OCI-LY1 (cell line): ENCODE measurements at regions not wholly inside any gene's neighbourhood (a gene's known extent, or its start where the extent isn't known, plus 50 kb on each side); places are given as distances from the start of the nearest gene placed in this dataset.
"Not testable (repeated sequence)": the region's sequence is repeated elsewhere in the genome, so short reads cannot be mapped to it uniquely, and the experiment has no call there.

Experiments used
- H2AFZ ChIP-seq: fragments of 200-600 bp; sonication (generic), shearing (Covaris generic); 2 replicates; pipeline ENCODE4 v1.6.0; 2014; ENCODE audit warnings: antibody characterized with exemption, mild to moderate bottlenecking, low read length
- H3F3A ChIP-seq: fragments of 200-600 bp; sonication (generic), shearing (Covaris generic); 2 replicates; pipeline ENCODE4 v1.6.0; 2014; ENCODE audit warnings: mild to moderate bottlenecking, antibody characterized with exemption, low read length, moderate library complexity; ENCODE audit not compliant: insufficient read depth
- H3K27ac ChIP-seq: fragments of 200-600 bp; sonication (generic); 2 replicates; pipeline ENCODE4 v1.5.1; 2014; ENCODE audit warnings: low read length, mixed run types, mild to moderate bottlenecking, low read depth; ENCODE audit not compliant: poor library complexity, severe bottlenecking
- H3K27me3 ChIP-seq: fragments of 200-600 bp; sonication (generic); 2 replicates; pipeline ENCODE4 v1.6.0; 2014; ENCODE audit warnings: antibody characterized with exemption, mild to moderate bottlenecking, low read length, moderate library complexity; ENCODE audit not compliant: insufficient read depth
- H3K36me3 ChIP-seq: fragments of 200-600 bp; sonication (generic); 2 replicates; pipeline ENCODE4 v1.6.1; 2014; ENCODE audit warnings: mild to moderate bottlenecking, antibody characterized with exemption, low read length, moderate library complexity, mixed read lengths; ENCODE audit not compliant: insufficient read depth
- H3K4me1 ChIP-seq: fragments of 200-600 bp; sonication (generic); 2 replicates; pipeline ENCODE4 v1.5.1; 2014; ENCODE audit warnings: mild to moderate bottlenecking, low read length, moderate library complexity; ENCODE audit not compliant: insufficient read depth, severe bottlenecking
- H3K4me2 ChIP-seq: fragments of 200-600 bp; sonication (generic), shearing (Covaris generic); 2 replicates; pipeline ENCODE4 v1.6.1; 2014; ENCODE audit warnings: low read length
- H3K4me3 ChIP-seq: fragments of 200-600 bp; sonication (generic); 2 replicates; pipeline ENCODE4 v1.5.1; 2014; ENCODE audit warnings: low read length, low read depth, mild to moderate bottlenecking, mixed read lengths; ENCODE audit not compliant: poor library complexity, severe bottlenecking
- H3K79me2 ChIP-seq: fragments of 200-600 bp; shearing (Covaris generic); 2 replicates; pipeline ENCODE4 v1.6.1; 2016; ENCODE audit warnings: mixed run types, low read length, mixed read lengths; ENCODE audit not compliant: insufficient read depth
- H3K9ac ChIP-seq: fragments of 200-600 bp; sonication (generic), shearing (Covaris generic); 2 replicates; pipeline ENCODE4 v1.6.1; 2014; ENCODE audit warnings: mild to moderate bottlenecking, low read length, mixed read lengths
- H3K9me2 ChIP-seq: fragments of 200-600 bp; sonication (generic), shearing (Covaris generic); 2 replicates; pipeline ENCODE4 v1.6.1; 2014; ENCODE audit warnings: low read depth, mild to moderate bottlenecking, low read length, mixed read lengths
- H3K9me3 ChIP-seq: fragments of 200-600 bp; shearing (Covaris generic); 2 replicates; pipeline ENCODE4 v1.6.1; 2014; ENCODE audit warnings: low read length, mixed read lengths
- H4K20me1 ChIP-seq: fragments of 200-600 bp; sonication (generic), shearing (Covaris generic); 2 replicates; pipeline ENCODE4 v1.6.0; 2016; ENCODE audit warnings: mild to moderate bottlenecking, low read length; ENCODE audit not compliant: insufficient read depth
- EZH2 ChIP-seq: fragments of 200-600 bp; sonication (generic), shearing (Covaris generic); IDR thresholded peaks from 2 replicates; pipeline ENCODE4 v1.8.0; 2017; ENCODE audit warnings: borderline replicate concordance, mixed run types, mild to moderate bottlenecking, antibody characterized with exemption, low read length, moderate library complexity, mixed read lengths
- TF ChIP-seq, protein P1 (sequence below): fragments of 200-600 bp; sonication (generic), shearing (Covaris generic); IDR thresholded peaks from 2 replicates; pipeline ENCODE4 v1.5.1; 2017; ENCODE audit warnings: mild to moderate bottlenecking, antibody characterized with exemption, low read length, moderate library complexity, mixed read lengths

GRCh38 chr6:142648526-142648925 is 296.4 kb downstream of the HIVEP2 start:
- Histone ChIP-seq H3K4me2 (no peak overlapping the region), H3K27me3 (no peaks in the 10 kb centered on the region), H2AFZ (no peak overlapping the region), H3K79me2 (no peaks in the 10 kb centered on the region), H3K9ac (no peak overlapping the region), H3K36me3 (no peaks in the 10 kb centered on the region), H3F3A (no peaks in the 10 kb centered on the region), H3K9me2 (no peaks in the 10 kb centered on the region), H3K4me3 (no peak overlapping the region), H3K9me3 (no peaks in the 10 kb centered on the region), H3K27ac (no peak overlapping the region), H3K4me1 (no peaks in the 10 kb centered on the region), H4K20me1 (no peaks in the 10 kb centered on the region)
- TF ChIP-seq, protein P1, sequence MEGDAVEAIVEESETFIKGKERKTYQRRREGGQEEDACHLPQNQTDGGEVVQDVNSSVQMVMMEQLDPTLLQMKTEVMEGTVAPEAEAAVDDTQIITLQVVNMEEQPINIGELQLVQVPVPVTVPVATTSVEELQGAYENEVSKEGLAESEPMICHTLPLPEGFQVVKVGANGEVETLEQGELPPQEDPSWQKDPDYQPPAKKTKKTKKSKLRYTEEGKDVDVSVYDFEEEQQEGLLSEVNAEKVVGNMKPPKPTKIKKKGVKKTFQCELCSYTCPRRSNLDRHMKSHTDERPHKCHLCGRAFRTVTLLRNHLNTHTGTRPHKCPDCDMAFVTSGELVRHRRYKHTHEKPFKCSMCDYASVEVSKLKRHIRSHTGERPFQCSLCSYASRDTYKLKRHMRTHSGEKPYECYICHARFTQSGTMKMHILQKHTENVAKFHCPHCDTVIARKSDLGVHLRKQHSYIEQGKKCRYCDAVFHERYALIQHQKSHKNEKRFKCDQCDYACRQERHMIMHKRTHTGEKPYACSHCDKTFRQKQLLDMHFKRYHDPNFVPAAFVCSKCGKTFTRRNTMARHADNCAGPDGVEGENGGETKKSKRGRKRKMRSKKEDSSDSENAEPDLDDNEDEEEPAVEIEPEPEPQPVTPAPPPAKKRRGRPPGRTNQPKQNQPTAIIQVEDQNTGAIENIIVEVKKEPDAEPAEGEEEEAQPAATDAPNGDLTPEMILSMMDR, result no peak
- no peak for TF ChIP-seq EZH2

DNA sequence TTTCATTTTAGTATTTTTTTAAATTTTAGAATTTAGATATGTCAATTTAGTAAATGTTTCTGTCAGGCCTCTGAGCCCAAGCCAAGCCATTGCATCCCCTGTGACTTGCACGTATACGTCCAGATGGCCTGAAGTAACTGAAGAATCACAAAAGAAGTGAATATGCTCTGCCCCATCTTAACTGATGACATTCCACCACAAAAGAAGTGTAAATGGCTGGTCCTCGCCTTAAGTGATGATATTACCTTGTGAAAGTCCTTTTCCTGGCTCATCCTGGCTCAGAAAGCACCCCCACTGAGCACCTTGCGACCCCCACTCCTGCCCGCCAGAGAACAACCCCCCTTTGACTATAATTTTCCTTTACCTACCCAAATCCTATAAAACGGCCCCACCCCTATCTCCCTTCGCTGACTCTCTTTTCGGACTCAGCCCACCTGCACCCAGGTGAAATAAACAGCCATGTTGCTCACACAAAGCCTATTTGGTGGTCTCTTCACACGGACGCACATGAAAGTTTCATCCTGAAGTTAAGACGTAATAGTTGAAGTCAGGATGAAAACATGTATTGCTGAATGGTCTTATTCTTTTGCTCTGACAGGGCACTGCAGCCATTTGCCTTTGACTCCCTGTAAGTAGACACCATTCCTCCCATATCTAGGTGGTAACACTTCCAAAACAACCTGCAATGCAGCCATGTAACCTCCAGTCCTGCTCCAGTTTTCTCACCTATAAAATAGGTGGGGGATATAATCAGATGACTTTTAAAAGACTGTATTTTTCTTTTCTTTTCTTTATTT is 295.3 kb downstream of the HIVEP2 start:
- H4K20me1 ChIP-seq, H3F3A ChIP-seq, H3K4me2 ChIP-seq, H3K9me2 ChIP-seq, H3K36me3 ChIP-seq, H3K9me3 ChIP-seq, H2AFZ ChIP-seq, H3K9ac ChIP-seq, H3K27me3 ChIP-seq, H3K27ac ChIP-seq, H3K4me1 ChIP-seq, H3K79me2 ChIP-seq, H3K4me3 ChIP-seq: not testable (repeated sequence)

- Histone ChIP-seq H3K27ac (no peak overlapping the region), H4K20me1 (no peaks in the 10 kb centered on the region), H3K4me3 (no peak overlapping the region), H3F3A (no peaks in the 10 kb centered on the region), H3K79me2 (no peaks in the 10 kb centered on the region), H2AFZ (no peak overlapping the region), H3K36me3 (no peaks in the 10 kb centered on the region), H3K9me3 (no peaks in the 10 kb centered on the region), H3K4me1 (no peaks in the 10 kb centered on the region), H3K4me2 (no peak overlapping the region), H3K9ac (no peak overlapping the region), H3K9me2 (no peaks in the 10 kb centered on the region), H3K27me3 (no peaks in the 10 kb centered on the region)
- no peak for TF ChIP-seq EZH2
These were observed 293.6 kb downstream of the HIVEP2 start for GRCh38 chr6:142651384-142651783.

DNA sequence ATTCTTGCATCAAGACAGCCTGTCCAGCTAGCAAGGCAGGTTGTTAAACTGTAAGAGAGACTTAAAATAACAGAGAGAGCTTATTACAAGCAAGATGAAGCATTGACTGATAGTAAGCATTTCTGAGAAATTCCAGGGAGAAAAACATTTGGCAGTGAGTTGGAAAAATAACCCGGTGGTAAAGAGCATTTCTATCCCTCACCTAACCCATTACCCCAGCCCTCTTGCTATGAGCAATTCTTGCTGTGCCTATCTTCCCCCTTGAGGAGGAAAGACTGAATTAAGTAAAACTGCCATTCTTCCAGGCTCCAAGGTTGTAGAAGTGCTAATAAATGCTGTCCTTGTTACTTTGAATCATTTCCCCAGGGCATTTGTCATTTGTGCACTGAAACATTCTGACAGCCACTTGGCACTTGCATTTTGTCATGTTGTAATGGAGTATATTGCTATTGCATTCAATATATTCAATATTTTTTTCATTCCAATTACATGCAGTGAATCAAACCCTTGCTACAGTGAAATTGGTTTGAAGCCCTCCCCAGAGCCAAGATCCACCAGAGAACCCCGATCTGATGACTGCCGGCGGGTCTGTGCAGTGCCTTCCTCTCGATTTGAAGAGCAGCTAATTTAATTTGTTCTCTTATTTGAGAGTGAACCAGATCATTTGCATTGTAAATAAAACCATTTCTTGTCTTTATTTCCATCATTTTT is 291.1 kb downstream of the HIVEP2 start:
- Histone ChIP-seq H3K36me3 (no peaks in the 10 kb centered on the region), H4K20me1 (no peaks in the 10 kb centered on the region), H3K27me3 (no peaks in the 10 kb centered on the region), H3K9ac (no peak overlapping the region), H2AFZ (no peak overlapping the region), H3K4me1 (no peaks in the 10 kb centered on the region), H3F3A (no peaks in the 10 kb centered on the region), H3K79me2 (no peaks in the 10 kb centered on the region), H3K9me3 (no peaks in the 10 kb centered on the region), H3K9me2 (no peaks in the 10 kb centered on the region), H3K4me2 (no peak overlapping the region), H3K4me3 (no peak overlapping the region), H3K27ac (no peak overlapping the region)
- TF ChIP-seq, protein P1, result no peak
- TF ChIP-seq EZH2, result no peak
